ENCODE measurements at regions not wholly inside any gene's neighbourhood (a gene's known extent, or its start where the extent isn't known, plus 50 kb on each side); places are given as distances from the start of the nearest gene placed in this dataset.

- DNase-seq, result no peak
These were observed 80.4 kb upstream of the CD93 start for GRCh38 chr20:23166563-23166962.

GRCh38 chr20:23165964-23166363, 79.8 kb upstream of the CD93 start:
- no peak for DNase-seq

- DNase-seq, result no peak
These were observed 79.2 kb upstream of the CD93 start for GRCh38 chr20:23165307-23165750.

GRCh38 chr20:23164176-23164601, 78.1 kb upstream of the CD93 start:
- no peak for DNase-seq

- DNase-seq, result no peak
These were observed 77.4 kb upstream of the CD93 start for GRCh38 chr20:23163562-23163961.

GRCh38 chr20:23162887-23163286, 76.8 kb upstream of the CD93 start:
- no peak for DNase-seq

GRCh38 chr20:23161968-23162696, 76.0 kb upstream of the CD93 start:
- peak; percentile 36 for DNase-seq

GRCh38 chr20:23161244-23161891, 75.2 kb upstream of the CD93 start:
- DNase-seq, result no peak

GRCh38 chr20:23160536-23161243, 74.6 kb upstream of the CD93 start:
- DNase-seq, result no peak

GRCh38 chr20:23159947-23160318, 73.8 kb upstream of the CD93 start:
- no peak for DNase-seq

- no peak for DNase-seq
These were observed 73.3 kb upstream of the CD93 start for GRCh38 chr20:23159256-23159946.

- no peak for DNase-seq
These were observed 71.6 kb upstream of the CD93 start for GRCh38 chr20:23157734-23158133.

GRCh38 chr20:23156842-23157423, 70.8 kb upstream of the CD93 start:
- no peak for DNase-seq

- no peak for DNase-seq
These were observed 70.2 kb upstream of the CD93 start for GRCh38 chr20:23156170-23156841.

- no peak for DNase-seq
These were observed 69.0 kb upstream of the CD93 start for GRCh38 chr20:23155141-23155590.

GRCh38 chr20:23153696-23154341, 67.7 kb upstream of the CD93 start:
- no peak for DNase-seq

GRCh38 chr20:23152902-23153301, 66.8 kb upstream of the CD93 start:
- DNase-seq, result no peak

- DNase-seq, result no peak
These were observed 66.3 kb upstream of the CD93 start for GRCh38 chr20:23152308-23152892.

- no peak for DNase-seq
These were observed 65.8 kb upstream of the CD93 start for GRCh38 chr20:23151885-23152284.

- no peak for DNase-seq
These were observed 65.0 kb upstream of the CD93 start for GRCh38 chr20:23151008-23151703.
